CD4-positive, alpha-beta memory T cell (primary cell): ENCODE measurements at regions not wholly inside any gene's neighbourhood (a gene's known extent, or its start where the extent isn't known, plus 50 kb on each side); places are given as distances from the start of the nearest gene placed in this dataset.
A peak's percentile ranks its signal among the peaks of the same experiment; 100 is the strongest.

ENCODE experiments used
- CTCF ChIA-PET: fragments of 350-600 bp; sonication (Branson Sonifier 250); formaldehyde crosslinking; loops from one replicate; lab custom pipeline; 2021; ENCODE audit warnings: inconsistent platforms; ENCODE audit not compliant: partially characterized antibody; lab: Charles Lee
- POLR2A ChIA-PET: fragments of 350-600 bp; sonication (Branson Sonifier 250); formaldehyde crosslinking; loops from one replicate; lab custom pipeline; 2021; ENCODE audit not compliant: partially characterized antibody; lab: Charles Lee
- DNase-seq, 5 donors: peaks; one replicate each; pipeline versions ENCODE4 v3.0.0 to v3.0.0-alpha.2; 2020 to 2022; ENCODE audit warnings: mixed read lengths in 1 of 5
- H3K27ac ChIP-seq: one replicate; pipeline ENCODE4 v1.7.0; 2013; ENCODE audit warnings: low read depth, low read length
- H3K27me3 ChIP-seq: 2 replicates; pipeline ENCODE4 v1.7.0; 2013; ENCODE audit warnings: mild to moderate bottlenecking, low read length, moderate library complexity; ENCODE audit not compliant: insufficient read depth
- H3K36me3 ChIP-seq: 2 replicates; pipeline ENCODE4 v1.7.0; 2013; ENCODE audit warnings: mild to moderate bottlenecking, low read length, moderate library complexity; ENCODE audit not compliant: insufficient read depth
- H3K4me1 ChIP-seq: 2 replicates; pipeline ENCODE4 v1.7.0; 2013; ENCODE audit warnings: mild to moderate bottlenecking, low read length, moderate library complexity; ENCODE audit not compliant: insufficient read depth
- H3K4me3 ChIP-seq, 2 donors: one replicate each; pipeline ENCODE4 v1.7.0; 2013; ENCODE audit warnings: low read length in 2 of 2, mild to moderate bottlenecking in 1 of 2
- H3K9me3 ChIP-seq, 2 donors: one replicate each; pipeline ENCODE4 v1.7.0; 2013; ENCODE audit warnings: low read length in 2 of 2, control low read depth in 1 of 2; ENCODE audit not compliant: control insufficient read depth in 1 of 2
- H3K27ac Mint-ChIP-seq, 7 donors: one replicate each; pipeline ENCODE4 v1.8.0; 2020 to 2021; ENCODE audit warnings: mixed read lengths in 7 of 7, mild to moderate bottlenecking in 6 of 7, inconsistent platforms in 3 of 7, moderate library complexity in 3 of 7
- H3K27me3 Mint-ChIP-seq, 2 donors: one replicate each; pipeline ENCODE4 v1.8.0; 2020 to 2021; ENCODE audit warnings: mixed read lengths in 2 of 2
- H3K36me3 Mint-ChIP-seq, 2 donors: one replicate each; pipeline ENCODE4 v1.8.0; 2020 to 2021; ENCODE audit warnings: mixed read lengths in 2 of 2, inconsistent platforms in 1 of 2, mild to moderate bottlenecking in 1 of 2
- H3K4me1 Mint-ChIP-seq, 4 donors: one replicate each; pipeline ENCODE4 v1.8.0; 2020 to 2021; ENCODE audit warnings: mixed read lengths in 4 of 4, mild to moderate bottlenecking in 1 of 4
- H3K4me3 Mint-ChIP-seq, 8 donors: one replicate each; pipeline ENCODE4 v1.8.0; 2020 to 2021; ENCODE audit warnings: mixed read lengths in 8 of 8, mild to moderate bottlenecking in 7 of 8, moderate library complexity in 6 of 8, inconsistent platforms in 3 of 8
- H3K9me3 Mint-ChIP-seq, 8 donors: one replicate each; pipeline ENCODE4 v1.8.0; 2020 to 2021; ENCODE audit warnings: mixed read lengths in 8 of 8, mild to moderate bottlenecking in 5 of 8, inconsistent platforms in 3 of 8, moderate library complexity in 1 of 8
- intact Hi-C: fragments of 100-400 bp; cut with micrococcal nuclease; formaldehyde crosslinking; loops from one replicate; pipeline ENCODE4 v1.15.1; 2023

DNA sequence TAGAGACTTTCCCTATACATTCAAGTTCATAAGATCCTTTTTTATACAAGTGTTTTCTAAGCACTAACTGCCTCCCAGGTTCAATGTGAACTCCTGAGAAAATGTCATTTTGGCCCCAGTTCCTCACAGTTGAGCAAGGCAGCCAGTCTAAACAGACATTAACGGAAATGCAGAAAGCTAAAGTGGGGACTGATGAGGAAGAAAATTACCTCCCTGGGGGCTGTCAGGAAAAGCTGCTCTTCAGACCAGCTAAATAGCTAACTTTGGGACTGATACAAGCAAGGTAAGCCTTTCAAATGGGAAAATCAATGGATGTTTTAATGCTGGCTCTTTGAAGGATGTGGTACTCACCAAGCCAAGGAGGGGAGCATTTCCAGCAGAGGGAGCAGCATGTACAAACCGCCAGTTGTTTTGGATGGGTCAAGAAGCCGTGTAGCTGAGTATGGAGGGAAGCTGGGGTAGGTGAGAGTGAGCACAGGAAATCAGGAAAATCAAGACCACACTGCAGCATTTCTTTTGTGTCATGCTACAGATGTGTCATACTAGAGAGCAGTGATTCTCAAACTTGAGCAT, 180.8 kb upstream of the CHD6 start:
- H3K27me3 ChIP-seq = no peaks in the 10 kb centered on the region
- no peaks in the 10 kb centered on the region for H3K4me1 ChIP-seq
- peaks cover 0 to 3% of the 10 kb centered on the region in 2 donors for H3K27me3 Mint-ChIP-seq
- intact Hi-C loops = no loop called here
- H3K4me3 Mint-ChIP-seq = no peak overlapping the region
- no peak overlapping the region for H3K27ac ChIP-seq
- no peaks in the 10 kb centered on the region for H3K36me3 ChIP-seq
- POLR2A ChIA-PET = no interaction called here
- H3K36me3 Mint-ChIP-seq = no peaks in the 10 kb centered on the region
- CTCF ChIA-PET = interaction anchor here (1.4 kb wide), 1 partner anchor 10 kb away, joined by 3 read pairs; no protein-coding TSS in a partner anchor
- H3K9me3 ChIP-seq = no peaks in the 10 kb centered on the region
- no peak overlapping the region for H3K4me3 ChIP-seq
- no peak for DNase-seq
- no peak overlapping the region for H3K27ac Mint-ChIP-seq
- H3K9me3 Mint-ChIP-seq = peaks cover 0 to 5% (median 0%) of the 10 kb centered on the region in 8 donors
- H3K4me1 Mint-ChIP-seq = no peaks in the 10 kb centered on the region

GRCh38 chr20:41786158-41786557, 168.0 kb upstream of the CHD6 start:
- intact Hi-C loops = no loop called here
- peaks cover 0 to 7% (median 4%) of the 10 kb centered on the region in 8 donors for H3K9me3 Mint-ChIP-seq
- peaks cover 3 to 7% of the 10 kb centered on the region in 2 donors for H3K27me3 Mint-ChIP-seq
- H3K27me3 ChIP-seq = no peaks in the 10 kb centered on the region
- ChIA-PET POLR2A (no interaction called here), CTCF (no interaction called here)
- no peak for DNase-seq
- H3K36me3 ChIP-seq = no peaks in the 10 kb centered on the region
- no peaks in the 10 kb centered on the region for H3K36me3 Mint-ChIP-seq
- H3K4me1 ChIP-seq = no peaks in the 10 kb centered on the region
- no peak overlapping the region for H3K4me3 ChIP-seq
- H3K4me3 Mint-ChIP-seq = no peak overlapping the region
- no peaks in the 10 kb centered on the region for H3K9me3 ChIP-seq
- no peak overlapping the region for H3K27ac ChIP-seq
- no peaks in the 10 kb centered on the region for H3K4me1 Mint-ChIP-seq
- no peak overlapping the region for H3K27ac Mint-ChIP-seq

- peaks cover 3 to 10% of the 10 kb centered on the region in 2 donors for H3K27me3 Mint-ChIP-seq
- POLR2A ChIA-PET = no interaction called here
- CTCF ChIA-PET = interaction anchor here (1.0 kb wide), 1 partner anchor 50 kb away, joined by 3 read pairs; no protein-coding TSS in a partner anchor
Observed at GRCh38 chr20:41784209-41784958, 166.2 kb upstream of the CHD6 start.

GRCh38 chr20:41783423-41784208, 165.4 kb upstream of the CHD6 start:
- Histone ChIP-seq H3K36me3 (no peaks in the 10 kb centered on the region), H3K27me3 (no peaks in the 10 kb centered on the region), H3K27ac (no peak overlapping the region), H3K4me3 (no peak overlapping the region), H3K4me1 (no peaks in the 10 kb centered on the region), H3K9me3 (no peaks in the 10 kb centered on the region)
- Mint-ChIP-seq H3K27me3 (peaks cover 3 to 8% of the 10 kb centered on the region in 2 donors), H3K9me3 (peaks cover 0 to 7% (median 4%) of the 10 kb centered on the region in 8 donors), H3K36me3 (no peaks in the 10 kb centered on the region), H3K4me3 (no peak overlapping the region), H3K27ac (no peak overlapping the region), H3K4me1 (no peaks in the 10 kb centered on the region)
- no peak for DNase-seq
- ChIA-PET CTCF (interaction anchor here (1.0 kb wide), 1 partner anchor 50 kb away, joined by 3 read pairs; no protein-coding TSS in a partner anchor), POLR2A (no interaction called here)
- intact Hi-C loops = no loop called here

More at GRCh38 chr20:41784209-41784958, 166.2 kb upstream of the CHD6 start:
- Mint-ChIP-seq H3K4me1 (no peaks in the 10 kb centered on the region), H3K9me3 (peaks cover 0 to 7% (median 4%) of the 10 kb centered on the region in 8 donors), H3K27ac (no peak overlapping the region), H3K36me3 (no peaks in the 10 kb centered on the region), H3K4me3 (no peak overlapping the region)
- DNase-seq = no peak
- H3K9me3 ChIP-seq = no peaks in the 10 kb centered on the region
- no peaks in the 10 kb centered on the region for H3K4me1 ChIP-seq
- no peak overlapping the region for H3K4me3 ChIP-seq
- H3K36me3 ChIP-seq = no peaks in the 10 kb centered on the region
- intact Hi-C loops = no loop called here
- H3K27me3 ChIP-seq = no peaks in the 10 kb centered on the region
- H3K27ac ChIP-seq = no peak overlapping the region

GRCh38 chr20:41782730-41783406, 164.7 kb upstream of the CHD6 start:
- H3K9me3 ChIP-seq = no peaks in the 10 kb centered on the region
- Mint-ChIP-seq H3K4me1 (no peaks in the 10 kb centered on the region), H3K4me3 (no peak overlapping the region), H3K27me3 (peaks cover 3 to 8% of the 10 kb centered on the region in 2 donors), H3K36me3 (no peaks in the 10 kb centered on the region), H3K9me3 (peaks cover 0 to 7% (median 3%) of the 10 kb centered on the region in 8 donors), H3K27ac (no peak overlapping the region)
- H3K27me3 ChIP-seq = no peaks in the 10 kb centered on the region
- no peak overlapping the region for H3K4me3 ChIP-seq
- no peak for DNase-seq
- ChIA-PET POLR2A (no interaction called here), CTCF (no interaction called here)
- no peaks in the 10 kb centered on the region for H3K36me3 ChIP-seq
- intact Hi-C loops = no loop called here
- H3K27ac ChIP-seq = no peak overlapping the region
- no peaks in the 10 kb centered on the region for H3K4me1 ChIP-seq

- H3K36me3 Mint-ChIP-seq = no peaks in the 10 kb centered on the region
Observed at GRCh38 chr20:41782255-41782654, 164.1 kb upstream of the CHD6 start.

More at GRCh38 chr20:41782255-41782654, 164.1 kb upstream of the CHD6 start:
- Histone ChIP-seq H3K4me3 (no peak overlapping the region), H3K27ac (no peak overlapping the region), H3K9me3 (no peaks in the 10 kb centered on the region), H3K27me3 (no peaks in the 10 kb centered on the region), H3K4me1 (no peaks in the 10 kb centered on the region), H3K36me3 (no peaks in the 10 kb centered on the region)
- ChIA-PET CTCF (no interaction called here), POLR2A (no interaction called here)
- Mint-ChIP-seq H3K27me3 (peaks cover 3 to 14% of the 10 kb centered on the region in 2 donors), H3K9me3 (peaks cover 0 to 7% (median 3%) of the 10 kb centered on the region in 8 donors), H3K27ac (peak overlapping the region in 1 of 7 donors; percentile 0), H3K4me1 (no peaks in the 10 kb centered on the region), H3K4me3 (no peak overlapping the region)
- DNase-seq = no peak
- intact Hi-C loops = no loop called here
